Cardiac muscle cell (in vitro differentiated cells and primary cell): ENCODE measurements at regions not wholly inside any gene's neighbourhood (a gene's known extent, or its start where the extent isn't known, plus 50 kb on each side); places are given as distances from the start of the nearest gene placed in this dataset.

Experiments
- DNase-seq, 2 donors: peaks; one replicate each; pipeline versions ENCODE4 v3.0.0 to v3.0.0-alpha.2; 2010 to 2017; ENCODE audit warnings: low read depth in 1 of 2, low spot score in 1 of 2
- H3K27ac ChIP-seq: fragments of 200-600 bp; sonication (generic); 2 replicates; pipeline ENCODE4 v1.5.1; 2016
- H3K27me3 ChIP-seq: fragments of 200-600 bp; sonication (generic); 2 replicates; pipeline ENCODE4 v1.6.0; 2016; ENCODE audit warnings: control low read depth
- H3K36me3 ChIP-seq: fragments of 200-600 bp; sonication (generic); 2 replicates; pipeline ENCODE4 v1.5.1; 2016; ENCODE audit warnings: control low read depth
- H3K4me1 ChIP-seq: fragments of 200-600 bp; sonication (generic); 2 replicates; pipeline ENCODE4 v1.8.1; 2017; ENCODE audit warnings: low read depth, mild to moderate bottlenecking, mixed run types
- H3K4me3 ChIP-seq: fragments of 200-600 bp; sonication (generic); 2 replicates; pipeline ENCODE4 v1.5.1; 2016; ENCODE audit warnings: mild to moderate bottlenecking
- H3K9me3 ChIP-seq: fragments of 200-600 bp; sonication (generic); 2 replicates; pipeline ENCODE4 v1.5.1; 2017; ENCODE audit warnings: low read depth, mild to moderate bottlenecking, control low read depth
- CTCF ChIP-seq: IDR thresholded peaks from 2 replicates; pipeline ENCODE4 v1.5.1; 2012; ENCODE audit warnings: low read depth, mild to moderate bottlenecking, low read length

GRCh38 chr1:187838335-187839293, 1009.9 kb downstream of the PLA2G4A start:
- Histone ChIP-seq H3K36me3 (no peaks in the 10 kb centered on the region), H3K27me3 (no peaks in the 10 kb centered on the region), H3K9me3 (no peaks in the 10 kb centered on the region), H3K4me1 (peaks cover 15% of the 10 kb centered on the region), H3K27ac (peak overlapping the region; percentile 96), H3K4me3 (no peak overlapping the region)
- TF ChIP-seq CTCF, result no peak
- DNase-seq, result peak in 1 of 2 donors; percentile 12

DNA sequence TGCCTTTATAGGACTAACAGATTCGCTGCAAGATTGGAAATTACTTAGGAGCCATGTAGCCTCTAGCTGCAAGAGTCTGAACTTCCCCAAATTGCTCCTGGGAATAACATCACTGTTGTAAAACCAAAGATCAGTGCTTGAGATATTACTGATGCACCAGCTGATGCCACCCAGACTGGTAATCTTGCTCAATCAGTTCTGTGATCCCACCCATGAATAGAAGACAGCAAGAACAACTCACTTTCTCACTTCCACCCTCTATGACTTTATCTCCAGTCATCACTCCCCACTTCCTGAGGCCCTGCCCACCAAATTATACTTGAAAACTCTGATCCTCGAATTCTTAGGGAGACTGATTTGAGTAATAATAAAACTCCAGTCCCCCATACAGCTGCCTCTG, 1011.1 kb downstream of the PLA2G4A start:
- no peaks in the 10 kb centered on the region for H3K27me3 ChIP-seq
- no peaks in the 10 kb centered on the region for H3K36me3 ChIP-seq
- peaks cover 15% of the 10 kb centered on the region for H3K4me1 ChIP-seq
- no peak for TF ChIP-seq CTCF
- H3K9me3 ChIP-seq, result no peaks in the 10 kb centered on the region
- DNase-seq, result no peak
- no peak overlapping the region for H3K4me3 ChIP-seq
- H3K27ac ChIP-seq, result peak overlapping the region; percentile 96

DNA sequence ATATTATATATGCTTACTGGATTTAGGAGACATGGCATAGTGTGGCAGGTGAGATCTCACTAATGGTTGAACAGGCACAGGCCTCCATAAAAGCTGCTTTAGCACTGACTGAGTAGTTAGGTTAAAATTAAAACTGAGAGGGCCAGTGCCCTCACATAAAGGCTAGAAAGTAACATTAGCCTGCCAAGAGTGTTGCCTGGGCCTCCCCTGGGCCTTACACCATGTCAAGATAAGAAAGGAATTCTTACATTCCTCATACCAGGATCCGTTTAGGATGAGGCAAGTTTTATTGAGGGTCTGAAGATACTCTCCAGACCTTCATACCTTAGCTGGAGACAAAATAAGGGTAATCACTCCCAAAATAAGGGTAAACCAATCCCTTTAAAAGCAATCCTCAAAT, 1011.8 kb downstream of the PLA2G4A start:
- H3K36me3 ChIP-seq, result no peaks in the 10 kb centered on the region
- peak; percentile 68 to 72 for DNase-seq
- H3K4me3 ChIP-seq, result no peak overlapping the region
- H3K9me3 ChIP-seq, result no peaks in the 10 kb centered on the region
- peaks cover 15% of the 10 kb centered on the region for H3K4me1 ChIP-seq
- H3K27me3 ChIP-seq, result no peaks in the 10 kb centered on the region
- no peak for TF ChIP-seq CTCF
- peak overlapping the region; percentile 96 for H3K27ac ChIP-seq

GRCh38 chr1:187842406-187843165, 1013.8 kb downstream of the PLA2G4A start:
- H3K9me3 ChIP-seq, result no peaks in the 10 kb centered on the region
- DNase-seq, result peak in 1 of 2 donors; percentile 33
- H3K36me3 ChIP-seq, result no peaks in the 10 kb centered on the region
- no peaks in the 10 kb centered on the region for H3K27me3 ChIP-seq
- H3K27ac ChIP-seq, result peak overlapping the region; percentile 16
- H3K4me1 ChIP-seq, result peaks cover 15% of the 10 kb centered on the region
- TF ChIP-seq CTCF, result no peak
- H3K4me3 ChIP-seq, result no peak overlapping the region

DNA sequence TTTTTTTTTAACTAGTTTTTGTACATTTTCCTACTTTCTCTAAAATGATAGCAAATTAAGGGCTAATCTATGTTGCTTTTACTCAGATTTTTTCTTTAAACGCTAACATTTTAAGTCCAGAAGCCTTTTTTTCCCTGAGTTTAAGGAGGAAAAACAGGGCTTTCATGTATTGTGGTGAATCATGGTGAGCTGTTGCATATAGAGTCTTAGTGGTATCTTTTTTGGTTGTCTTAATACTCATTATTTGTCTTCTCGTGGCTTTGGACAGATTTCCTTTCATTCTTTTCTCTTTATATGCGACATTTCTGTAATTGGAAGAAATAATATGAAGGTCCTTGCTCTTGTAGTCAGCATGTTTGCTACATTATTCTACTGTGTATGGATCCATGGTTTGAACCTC, 1015.6 kb downstream of the PLA2G4A start:
- no peak for TF ChIP-seq CTCF
- no peak overlapping the region for H3K27ac ChIP-seq

More for the DNA sequence above, 1015.6 kb downstream of the PLA2G4A start:
- no peaks in the 10 kb centered on the region for H3K9me3 ChIP-seq
- no peaks in the 10 kb centered on the region for H3K27me3 ChIP-seq
- DNase-seq, result no peak
- no peak overlapping the region for H3K4me3 ChIP-seq
- no peaks in the 10 kb centered on the region for H3K36me3 ChIP-seq
- H3K4me1 ChIP-seq, result peaks cover 21% of the 10 kb centered on the region
